H1 (cell line): ENCODE measurements at regions not wholly inside any gene's neighbourhood (a gene's known extent, or its start where the extent isn't known, plus 50 kb on each side); places are given as distances from the start of the nearest gene placed in this dataset.

ENCODE experiments used
- RXRA ChIP-seq: IDR thresholded peaks from 2 replicates; pipeline ENCODE4 v1.6.1; 2011; ENCODE audit warnings: low read depth, mild to moderate bottlenecking, low read length, moderate library complexity; ENCODE audit not compliant: insufficient read depth
- TF ChIP-seq, protein P1 (sequence below), 3 experiments: IDR thresholded peaks; 1 replicate in 2 of 3; 2 replicates in 1 of 3; pipeline versions ENCODE4 v1.5.1 to v1.6.1; 2011; ENCODE audit warnings: low read length in 3 of 3, mild to moderate bottlenecking in 3 of 3, inconsistent platforms in 2 of 3, low read depth in 1 of 3, moderate library complexity in 1 of 3; ENCODE audit not compliant: insufficient read depth in 1 of 3; ENCODE audit errors: control extremely low read depth in 1 of 3

DNA sequence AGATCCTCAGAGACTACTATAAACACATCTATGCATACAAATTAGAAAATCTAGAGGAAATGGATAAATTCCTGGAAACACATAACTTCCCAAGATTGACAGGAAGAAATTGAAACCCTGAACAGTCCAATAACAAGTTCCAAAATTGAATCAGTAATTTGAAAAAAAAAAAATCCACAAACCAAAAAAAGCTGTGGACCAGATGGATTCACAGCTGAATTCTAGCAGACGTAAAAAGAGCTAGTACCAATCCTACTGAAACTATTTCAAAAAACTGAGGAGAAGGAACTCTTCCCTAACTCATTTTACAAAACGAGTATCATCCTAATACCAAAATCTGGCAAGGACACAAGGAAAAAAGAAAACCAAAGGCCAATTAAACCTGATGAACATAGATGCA, 77.0 kb upstream of the FXR1 start:
- TF ChIP-seq, protein P1, sequence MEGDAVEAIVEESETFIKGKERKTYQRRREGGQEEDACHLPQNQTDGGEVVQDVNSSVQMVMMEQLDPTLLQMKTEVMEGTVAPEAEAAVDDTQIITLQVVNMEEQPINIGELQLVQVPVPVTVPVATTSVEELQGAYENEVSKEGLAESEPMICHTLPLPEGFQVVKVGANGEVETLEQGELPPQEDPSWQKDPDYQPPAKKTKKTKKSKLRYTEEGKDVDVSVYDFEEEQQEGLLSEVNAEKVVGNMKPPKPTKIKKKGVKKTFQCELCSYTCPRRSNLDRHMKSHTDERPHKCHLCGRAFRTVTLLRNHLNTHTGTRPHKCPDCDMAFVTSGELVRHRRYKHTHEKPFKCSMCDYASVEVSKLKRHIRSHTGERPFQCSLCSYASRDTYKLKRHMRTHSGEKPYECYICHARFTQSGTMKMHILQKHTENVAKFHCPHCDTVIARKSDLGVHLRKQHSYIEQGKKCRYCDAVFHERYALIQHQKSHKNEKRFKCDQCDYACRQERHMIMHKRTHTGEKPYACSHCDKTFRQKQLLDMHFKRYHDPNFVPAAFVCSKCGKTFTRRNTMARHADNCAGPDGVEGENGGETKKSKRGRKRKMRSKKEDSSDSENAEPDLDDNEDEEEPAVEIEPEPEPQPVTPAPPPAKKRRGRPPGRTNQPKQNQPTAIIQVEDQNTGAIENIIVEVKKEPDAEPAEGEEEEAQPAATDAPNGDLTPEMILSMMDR (IDR thresholded peaks at IDR 0.05; ENCODE audit: control extremely low read depth in 1 of 3, insufficient read depth in 1 of 3, low read depth in 1 of 3, low read length in 3 of 3), result no peak
- no peak for TF ChIP-seq RXRA
